IgD-negative memory B cell (primary cell): ENCODE measurements at regions not wholly inside any gene's neighbourhood (a gene's known extent, or its start where the extent isn't known, plus 50 kb on each side); places are given as distances from the start of the nearest gene placed in this dataset.

ENCODE experiments used
- H3K27ac Mint-ChIP-seq, 3 donors: one replicate each; pipeline ENCODE4 v1.8.0; 2020 to 2022; ENCODE audit warnings: mild to moderate bottlenecking in 3 of 3, mixed read lengths in 3 of 3, moderate library complexity in 1 of 3
- H3K27me3 Mint-ChIP-seq: one replicate; pipeline ENCODE4 v1.8.0; 2021; ENCODE audit warnings: mixed read lengths
- H3K36me3 Mint-ChIP-seq: one replicate; pipeline ENCODE4 v1.8.0; 2020; ENCODE audit warnings: mild to moderate bottlenecking, mixed read lengths
- H3K4me1 Mint-ChIP-seq, 3 donors: one replicate each; pipeline ENCODE4 v1.8.0; 2020 to 2022; ENCODE audit warnings: mixed read lengths in 3 of 3, mild to moderate bottlenecking in 1 of 3
- H3K4me3 Mint-ChIP-seq, 4 donors: one replicate each; pipeline ENCODE4 v1.8.0; 2020 to 2022; ENCODE audit warnings: mild to moderate bottlenecking in 4 of 4, mixed read lengths in 4 of 4, moderate library complexity in 3 of 4
- H3K9me3 Mint-ChIP-seq, 3 donors: one replicate each; pipeline ENCODE4 v1.8.0; 2020 to 2021; ENCODE audit warnings: mixed read lengths in 3 of 3, mild to moderate bottlenecking in 1 of 3

DNA sequence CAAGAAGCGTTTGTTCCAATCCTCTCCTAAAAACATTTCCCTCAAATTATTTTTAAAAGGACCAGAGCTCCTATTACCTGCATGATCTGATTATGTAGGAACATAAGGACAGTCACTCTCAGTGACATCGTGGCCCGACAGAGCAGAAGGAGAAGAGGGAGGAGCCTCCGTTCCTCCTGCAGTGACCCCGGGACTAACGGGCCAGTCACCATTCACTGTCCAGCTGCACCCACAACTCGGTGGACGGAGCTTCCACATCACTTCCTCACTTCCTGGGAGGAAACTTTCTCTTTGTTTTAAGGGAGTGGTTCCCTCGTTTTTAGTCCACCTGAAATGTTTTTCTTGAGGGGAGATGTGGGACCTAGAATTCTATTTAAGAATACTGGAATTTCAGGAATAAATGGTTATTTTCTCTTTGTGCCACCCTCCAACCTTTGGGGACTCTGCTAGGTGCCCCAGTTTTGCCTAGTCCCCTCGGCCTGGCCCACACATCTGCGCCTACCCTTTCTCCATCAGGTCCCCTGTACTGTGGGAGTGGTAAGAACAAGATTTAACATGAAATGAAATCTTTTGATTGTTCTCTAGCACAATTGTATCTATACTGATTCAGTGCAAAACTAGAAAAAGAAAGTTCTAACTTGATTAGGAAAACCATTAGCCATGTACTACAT, 173.5 kb upstream of the RNF32 start:
- Mint-ChIP-seq H3K27me3 (no peaks in the 10 kb centered on the region), H3K4me1 (peaks cover 0 to 3% (median 0%) of the 10 kb centered on the region in 3 donors), H3K4me3 (peak overlapping the region in 1 of 4 donors; percentile 3), H3K27ac (no peak overlapping the region), H3K9me3 (peaks cover 0 to 8% (median 3%) of the 10 kb centered on the region in 3 donors), H3K36me3 (no peaks in the 10 kb centered on the region)

- no peak overlapping the region for H3K4me3 Mint-ChIP-seq
- H3K4me1 Mint-ChIP-seq = peaks cover 0 to 3% (median 0%) of the 10 kb centered on the region in 3 donors
- peaks cover 0 to 8% (median 3%) of the 10 kb centered on the region in 3 donors for H3K9me3 Mint-ChIP-seq
- no peak overlapping the region for H3K27ac Mint-ChIP-seq
- H3K36me3 Mint-ChIP-seq = no peaks in the 10 kb centered on the region
- no peaks in the 10 kb centered on the region for H3K27me3 Mint-ChIP-seq
Measured at GRCh38 chr7:156466272-156466671, 174.3 kb upstream of the RNF32 start.

- Mint-ChIP-seq H3K27me3 (no peaks in the 10 kb centered on the region), H3K27ac (no peak overlapping the region), H3K4me1 (peaks cover 0 to 3% (median 0%) of the 10 kb centered on the region in 3 donors), H3K36me3 (no peaks in the 10 kb centered on the region), H3K9me3 (peaks cover 0 to 8% (median 3%) of the 10 kb centered on the region in 3 donors), H3K4me3 (no peak overlapping the region)
Measured at GRCh38 chr7:156465186-156465585, 175.4 kb upstream of the RNF32 start.

DNA sequence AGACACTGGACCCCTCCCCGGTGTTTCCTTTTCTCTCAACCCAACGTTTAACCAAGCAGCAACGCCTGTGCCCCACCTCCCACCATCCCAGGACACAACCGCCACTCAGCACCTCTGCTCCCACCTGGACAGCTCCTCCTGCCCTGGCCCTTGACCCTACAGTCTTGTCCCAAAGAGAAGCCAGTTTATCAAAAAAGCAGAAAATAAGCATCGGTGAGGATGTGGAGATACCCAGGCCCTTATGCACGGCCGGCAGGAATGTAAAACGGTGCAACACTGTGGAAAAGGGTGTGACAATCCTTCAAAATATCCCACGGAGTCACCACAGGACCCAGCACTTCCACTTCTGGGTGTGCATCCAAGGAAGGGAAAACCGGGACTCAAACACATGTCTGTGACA, 176.2 kb upstream of the RNF32 start:
- Mint-ChIP-seq H3K4me3 (peak overlapping the region in 1 of 4 donors; percentile 32), H3K36me3 (no peaks in the 10 kb centered on the region), H3K27ac (no peak overlapping the region), H3K9me3 (peaks cover 0 to 8% (median 3%) of the 10 kb centered on the region in 3 donors), H3K4me1 (peaks cover 0 to 3% (median 0%) of the 10 kb centered on the region in 3 donors), H3K27me3 (no peaks in the 10 kb centered on the region)

DNA sequence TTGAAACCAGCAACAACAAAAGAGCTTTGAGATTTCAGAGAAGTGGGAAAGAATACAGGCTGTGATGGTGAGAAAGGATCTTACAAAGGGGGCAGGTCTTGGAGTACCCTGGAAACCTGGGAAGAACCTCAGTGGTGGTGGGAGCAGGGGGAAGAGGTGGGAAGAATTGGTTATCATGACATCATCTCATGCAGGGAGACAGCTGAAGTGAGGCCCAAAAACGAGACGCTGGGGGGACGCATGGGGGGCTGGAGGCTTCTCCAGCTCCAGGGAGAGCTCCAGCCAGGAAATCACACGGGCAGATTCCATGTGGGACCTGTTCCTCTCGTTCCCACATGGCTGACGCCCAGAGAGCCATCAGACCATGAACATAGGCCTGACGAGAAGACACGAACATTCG, 177.3 kb upstream of the RNF32 start:
- peaks cover 0 to 1% (median 0%) of the 10 kb centered on the region in 3 donors for H3K4me1 Mint-ChIP-seq
- no peaks in the 10 kb centered on the region for H3K36me3 Mint-ChIP-seq
- H3K9me3 Mint-ChIP-seq = peaks cover 0 to 8% (median 3%) of the 10 kb centered on the region in 3 donors
- no peak overlapping the region for H3K4me3 Mint-ChIP-seq
- no peaks in the 10 kb centered on the region for H3K27me3 Mint-ChIP-seq
- no peak overlapping the region for H3K27ac Mint-ChIP-seq

DNA sequence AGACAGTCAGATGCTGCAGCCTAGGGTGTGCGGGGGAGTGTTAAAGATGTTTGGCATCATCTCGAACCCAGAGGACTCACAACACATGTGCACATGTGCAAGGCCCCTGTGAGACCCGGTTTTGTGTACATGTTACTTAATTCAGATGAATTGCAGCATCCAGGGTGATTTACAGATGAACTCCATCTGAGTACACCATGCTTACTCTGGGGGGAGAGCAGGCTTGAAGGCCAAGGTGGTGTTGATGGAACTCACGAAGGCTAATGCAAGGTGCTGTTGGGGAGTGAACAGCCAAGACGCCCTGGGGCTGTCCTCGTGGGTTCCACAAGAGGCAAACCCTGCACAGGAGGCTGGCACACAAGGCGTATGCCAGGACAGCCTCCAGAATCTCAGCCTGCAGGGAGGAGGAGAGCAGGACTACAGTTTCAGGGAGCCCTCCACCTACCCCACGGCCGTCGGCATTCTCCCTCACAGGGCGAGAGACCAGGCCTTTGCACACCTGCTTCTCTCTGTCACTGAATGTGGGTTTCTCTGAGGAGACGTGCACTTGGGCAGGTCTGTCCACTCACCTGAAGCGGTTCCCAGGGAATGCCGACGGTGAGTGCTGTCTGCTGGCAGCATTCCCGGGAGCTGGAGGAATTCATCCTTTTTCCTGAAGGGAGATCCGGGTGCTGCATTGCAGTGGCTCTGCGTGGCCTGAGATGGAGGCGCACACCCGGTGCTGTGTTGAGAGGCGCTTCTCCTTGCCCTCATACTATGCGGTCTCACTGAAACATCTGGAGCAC, 178.5 kb upstream of the RNF32 start:
- peaks cover 0 to 12% (median 3%) of the 10 kb centered on the region in 3 donors for H3K9me3 Mint-ChIP-seq
- no peak overlapping the region for H3K27ac Mint-ChIP-seq
- H3K4me3 Mint-ChIP-seq = no peak overlapping the region
- H3K36me3 Mint-ChIP-seq = no peaks in the 10 kb centered on the region
- peaks cover 0 to 4% (median 0%) of the 10 kb centered on the region in 3 donors for H3K4me1 Mint-ChIP-seq
- H3K27me3 Mint-ChIP-seq = peaks cover 3% of the 10 kb centered on the region

GRCh38 chr7:156460858-156461627, 179.5 kb upstream of the RNF32 start:
- no peaks in the 10 kb centered on the region for H3K36me3 Mint-ChIP-seq
- H3K27ac Mint-ChIP-seq = no peak overlapping the region
- H3K4me1 Mint-ChIP-seq = peaks cover 0 to 4% (median 0%) of the 10 kb centered on the region in 3 donors
- peaks cover 3% of the 10 kb centered on the region for H3K27me3 Mint-ChIP-seq
- H3K4me3 Mint-ChIP-seq = no peak overlapping the region
- peaks cover 0 to 12% (median 3%) of the 10 kb centered on the region in 3 donors for H3K9me3 Mint-ChIP-seq

- H3K27ac Mint-ChIP-seq = no peak overlapping the region
- peaks cover 0 to 4% (median 0%) of the 10 kb centered on the region in 3 donors for H3K4me1 Mint-ChIP-seq
- H3K9me3 Mint-ChIP-seq = peaks cover 0 to 6% (median 0%) of the 10 kb centered on the region in 3 donors
Measured at GRCh38 chr7:156459582-156459981, 181.0 kb upstream of the RNF32 start.

GRCh38 chr7:156459067-156459466, 181.5 kb upstream of the RNF32 start:
- Mint-ChIP-seq H3K4me1 (peaks cover 0 to 4% (median 0%) of the 10 kb centered on the region in 3 donors), H3K9me3 (peaks cover 0 to 6% (median 0%) of the 10 kb centered on the region in 3 donors), H3K36me3 (no peaks in the 10 kb centered on the region), H3K27me3 (peaks cover 5% of the 10 kb centered on the region), H3K27ac (no peak overlapping the region), H3K4me3 (no peak overlapping the region)

More at GRCh38 chr7:156459582-156459981, 181.0 kb upstream of the RNF32 start:
- H3K4me3 Mint-ChIP-seq = no peak overlapping the region
- H3K27me3 Mint-ChIP-seq = peaks cover 5% of the 10 kb centered on the region
- H3K36me3 Mint-ChIP-seq = no peaks in the 10 kb centered on the region

DNA sequence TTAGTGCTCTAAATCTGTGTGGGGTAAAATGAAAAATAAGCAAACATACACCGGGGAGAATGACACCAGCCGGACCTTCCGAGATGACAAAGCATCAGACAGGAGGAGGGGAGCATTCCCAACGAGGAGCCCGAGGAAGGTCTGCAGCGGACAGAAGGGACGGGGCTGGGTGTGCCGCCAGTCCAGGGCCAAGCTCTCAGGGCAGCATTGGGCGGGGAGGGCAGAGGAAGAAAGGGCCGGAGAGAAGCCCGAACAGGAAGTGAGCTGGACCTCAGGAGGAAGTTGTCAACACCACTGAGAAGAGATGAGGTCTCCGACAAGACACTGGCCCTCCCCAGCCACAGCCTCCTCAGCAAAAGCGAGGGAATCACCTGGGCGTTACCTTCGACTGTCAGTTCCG, 182.6 kb upstream of the RNF32 start:
- Mint-ChIP-seq H3K27ac (peak overlapping the region in 1 of 3 donors; percentile 22), H3K9me3 (peaks cover 0 to 5% (median 0%) of the 10 kb centered on the region in 3 donors), H3K36me3 (no peaks in the 10 kb centered on the region), H3K4me1 (peaks cover 0 to 3% (median 0%) of the 10 kb centered on the region in 3 donors), H3K4me3 (no peak overlapping the region), H3K27me3 (peaks cover 9% of the 10 kb centered on the region)

- Mint-ChIP-seq H3K4me1 (peaks cover 0 to 3% (median 0%) of the 10 kb centered on the region in 3 donors), H3K27me3 (peaks cover 12% of the 10 kb centered on the region), H3K4me3 (peak overlapping the region in 1 of 4 donors; percentile 70), H3K27ac (no peak overlapping the region), H3K9me3 (peaks cover 0 to 6% (median 0%) of the 10 kb centered on the region in 3 donors), H3K36me3 (no peaks in the 10 kb centered on the region)
Measured at GRCh38 chr7:156456503-156457115, 184.0 kb upstream of the RNF32 start.

GRCh38 chr7:156456032-156456431, 184.5 kb upstream of the RNF32 start:
- Mint-ChIP-seq H3K27me3 (peaks cover 12% of the 10 kb centered on the region), H3K4me3 (no peak overlapping the region), H3K27ac (no peak overlapping the region), H3K36me3 (no peaks in the 10 kb centered on the region), H3K4me1 (peaks cover 0 to 3% (median 0%) of the 10 kb centered on the region in 3 donors), H3K9me3 (peaks cover 0 to 6% (median 0%) of the 10 kb centered on the region in 3 donors)

DNA sequence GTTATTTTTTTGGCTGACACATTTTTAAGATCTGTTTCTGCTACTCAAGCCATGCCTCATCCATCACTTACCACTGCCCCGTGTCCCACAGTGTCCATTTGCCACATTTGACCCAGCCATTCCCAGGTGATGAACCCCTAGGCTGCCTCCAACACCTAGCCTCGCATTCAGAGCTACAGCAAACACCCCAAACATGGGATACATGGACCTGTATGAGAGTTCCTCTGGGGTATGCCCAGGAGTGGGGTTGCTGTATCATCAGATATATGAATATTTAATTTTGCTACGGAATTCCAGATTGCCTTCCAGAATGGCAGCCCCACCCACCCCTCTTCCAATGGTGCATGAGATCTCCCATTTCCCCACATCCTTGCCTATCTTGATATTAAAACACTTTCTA, 190.1 kb upstream of the RNF32 start:
- no peaks in the 10 kb centered on the region for H3K36me3 Mint-ChIP-seq
- H3K27me3 Mint-ChIP-seq = peaks cover 10% of the 10 kb centered on the region
- peaks cover 0 to 1% (median 0%) of the 10 kb centered on the region in 3 donors for H3K9me3 Mint-ChIP-seq

DNA sequence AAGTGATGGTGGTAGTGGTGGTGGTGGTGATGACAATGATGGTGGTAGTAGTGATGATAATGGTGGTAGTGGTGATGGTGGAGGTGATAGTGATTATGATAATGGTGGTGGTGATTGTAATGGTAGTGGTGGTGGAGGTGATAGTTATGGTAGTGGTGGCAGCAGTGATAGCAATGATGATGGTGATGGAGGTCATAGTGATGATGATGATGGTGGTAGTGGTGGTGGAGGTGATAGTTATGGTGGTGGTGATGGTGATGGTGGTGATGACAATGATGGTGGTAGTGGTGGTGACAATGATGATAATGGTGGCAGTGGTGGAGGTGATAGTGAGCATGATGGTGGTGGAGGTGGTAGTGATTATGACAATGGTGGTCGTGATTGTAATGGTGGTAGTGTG, 191.7 kb upstream of the RNF32 start:
- H3K36me3 Mint-ChIP-seq = no peaks in the 10 kb centered on the region

More for the DNA sequence above, 190.1 kb upstream of the RNF32 start:
- no peak overlapping the region for H3K4me3 Mint-ChIP-seq
- H3K4me1 Mint-ChIP-seq = no peaks in the 10 kb centered on the region
- no peak overlapping the region for H3K27ac Mint-ChIP-seq

More for the DNA sequence above, 191.7 kb upstream of the RNF32 start:
- H3K4me1 Mint-ChIP-seq = no peaks in the 10 kb centered on the region
- peaks cover 0 to 1% (median 0%) of the 10 kb centered on the region in 3 donors for H3K9me3 Mint-ChIP-seq
- no peak overlapping the region for H3K27ac Mint-ChIP-seq
- peaks cover 10% of the 10 kb centered on the region for H3K27me3 Mint-ChIP-seq
- H3K4me3 Mint-ChIP-seq = no peak overlapping the region
